Ishikawa (cell line): ENCODE measurements at regions not wholly inside any gene's neighbourhood (a gene's known extent, or its start where the extent isn't known, plus 50 kb on each side); places are given as distances from the start of the nearest gene placed in this dataset.
A peak's percentile ranks its signal among the peaks of the same experiment; 100 is the strongest.

Experiments
- CEBPB ChIP-seq: IDR thresholded peaks from 2 replicates; pipeline ENCODE4 v1.6.1; 2012
- CREB1 ChIP-seq: IDR thresholded peaks from 2 replicates; pipeline ENCODE4 v1.6.1; 2012; ENCODE audit warnings: low read depth
- EGR1 ChIP-seq: IDR thresholded peaks from 2 replicates; pipeline ENCODE4 v1.6.1; 2012
- EP300 ChIP-seq: IDR thresholded peaks from 2 replicates; pipeline ENCODE4 v1.6.1; 2012; ENCODE audit warnings: borderline replicate concordance
- FOXM1 ChIP-seq: IDR thresholded peaks from 2 replicates; pipeline ENCODE4 v1.6.1; 2012; ENCODE audit warnings: low read depth, borderline replicate concordance
- MAX ChIP-seq: IDR thresholded peaks from 2 replicates; pipeline ENCODE4 v1.6.1; 2012
- NFIC ChIP-seq: IDR thresholded peaks from 2 replicates; pipeline ENCODE4 v1.6.1; 2012
- RAD21 ChIP-seq: IDR thresholded peaks from 2 replicates; pipeline ENCODE4 v1.6.1; 2012; ENCODE audit warnings: low read depth
- TAF1 ChIP-seq: IDR thresholded peaks from 2 replicates; pipeline ENCODE4 v1.6.1; 2012; ENCODE audit warnings: low read depth, mild to moderate bottlenecking
- TCF12 ChIP-seq: IDR thresholded peaks from 2 replicates; pipeline ENCODE4 v1.6.1; 2012; ENCODE audit warnings: low read depth
- TEAD4 ChIP-seq: IDR thresholded peaks from 2 replicates; pipeline ENCODE4 v1.6.1; 2012
- YY1 ChIP-seq: IDR thresholded peaks from 2 replicates; pipeline ENCODE4 v1.6.1; 2012; ENCODE audit warnings: low read depth
- ZBTB7A ChIP-seq: IDR thresholded peaks from 2 replicates; pipeline ENCODE4 v1.6.1; 2012; ENCODE audit warnings: low read depth
- TF ChIP-seq, protein P1 (sequence below): IDR thresholded peaks from 2 replicates; pipeline ENCODE4 v1.6.1; 2012
- TF ChIP-seq, protein P2 (sequence below): IDR thresholded peaks from 2 replicates; pipeline ENCODE4 v1.6.1; 2012; ENCODE audit warnings: low read depth, mild to moderate bottlenecking

DNA sequence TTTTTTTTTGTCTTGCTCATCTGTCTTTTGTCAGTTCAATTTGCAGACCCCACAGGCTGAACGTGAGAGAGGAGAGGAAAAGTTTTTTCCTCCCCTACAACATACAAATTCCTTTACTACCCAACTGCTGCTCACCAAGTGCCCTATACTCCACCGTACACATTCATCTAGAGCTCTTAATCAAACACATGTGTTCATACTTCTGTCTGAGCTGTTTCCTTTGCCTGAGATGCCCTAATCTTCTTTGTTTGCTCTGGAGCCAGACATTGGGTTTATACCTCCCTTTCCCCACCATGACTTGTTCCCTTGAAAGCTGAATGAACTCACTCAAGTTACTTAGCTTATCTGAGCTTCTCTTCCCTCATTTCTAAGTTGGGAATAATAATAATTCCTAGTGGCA lies 122.7 kb upstream of the RASGRP1 start:
- TF ChIP-seq TCF12 (no peak), TEAD4 (no peak), RAD21 (no peak), FOXM1 (no peak), CEBPB (no peak), ZBTB7A (no peak)

DNA sequence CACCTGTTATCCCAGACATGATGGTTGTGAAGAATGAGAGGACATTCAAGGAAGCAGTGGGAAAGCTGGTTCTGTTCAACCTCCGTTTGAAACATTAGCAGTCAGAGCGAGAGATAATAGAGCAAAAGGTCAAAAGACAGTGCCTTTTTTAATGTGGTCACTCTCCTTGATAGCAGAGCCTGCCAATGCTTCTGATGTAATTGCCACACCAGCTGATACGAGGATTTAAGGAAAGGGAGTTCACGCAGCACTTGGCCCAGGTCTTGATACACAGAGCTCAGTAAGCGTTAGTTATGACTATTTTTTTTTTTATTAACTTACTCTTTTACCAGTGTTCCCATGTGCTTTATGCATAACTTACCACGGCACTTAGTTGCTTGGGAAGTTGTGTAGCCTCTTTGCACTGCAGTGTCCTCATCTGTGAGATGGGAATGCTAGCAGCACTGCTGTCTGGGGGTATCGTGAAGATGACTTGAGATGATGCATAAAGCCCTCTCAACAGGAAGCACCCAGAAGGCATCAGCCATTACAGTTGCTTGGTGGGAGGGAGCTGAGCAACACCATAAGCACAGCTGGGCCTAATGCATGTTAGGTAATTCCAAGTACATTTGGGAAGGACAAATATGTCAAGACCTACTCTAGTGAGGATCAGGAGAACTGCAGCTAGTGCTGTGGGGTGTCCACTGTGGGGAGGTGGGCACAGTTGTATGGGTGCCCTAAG lies 123.3 kb upstream of the RASGRP1 start:
- TF ChIP-seq CEBPB (no peak), ZBTB7A (no peak), EP300 (no peak), NFIC (no peak), RAD21 (no peak), EGR1 (no peak)
- TF ChIP-seq, protein P1, sequence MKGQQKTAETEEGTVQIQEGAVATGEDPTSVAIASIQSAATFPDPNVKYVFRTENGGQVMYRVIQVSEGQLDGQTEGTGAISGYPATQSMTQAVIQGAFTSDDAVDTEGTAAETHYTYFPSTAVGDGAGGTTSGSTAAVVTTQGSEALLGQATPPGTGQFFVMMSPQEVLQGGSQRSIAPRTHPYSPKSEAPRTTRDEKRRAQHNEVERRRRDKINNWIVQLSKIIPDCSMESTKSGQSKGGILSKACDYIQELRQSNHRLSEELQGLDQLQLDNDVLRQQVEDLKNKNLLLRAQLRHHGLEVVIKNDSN = no peak
- TF ChIP-seq, protein P2, sequence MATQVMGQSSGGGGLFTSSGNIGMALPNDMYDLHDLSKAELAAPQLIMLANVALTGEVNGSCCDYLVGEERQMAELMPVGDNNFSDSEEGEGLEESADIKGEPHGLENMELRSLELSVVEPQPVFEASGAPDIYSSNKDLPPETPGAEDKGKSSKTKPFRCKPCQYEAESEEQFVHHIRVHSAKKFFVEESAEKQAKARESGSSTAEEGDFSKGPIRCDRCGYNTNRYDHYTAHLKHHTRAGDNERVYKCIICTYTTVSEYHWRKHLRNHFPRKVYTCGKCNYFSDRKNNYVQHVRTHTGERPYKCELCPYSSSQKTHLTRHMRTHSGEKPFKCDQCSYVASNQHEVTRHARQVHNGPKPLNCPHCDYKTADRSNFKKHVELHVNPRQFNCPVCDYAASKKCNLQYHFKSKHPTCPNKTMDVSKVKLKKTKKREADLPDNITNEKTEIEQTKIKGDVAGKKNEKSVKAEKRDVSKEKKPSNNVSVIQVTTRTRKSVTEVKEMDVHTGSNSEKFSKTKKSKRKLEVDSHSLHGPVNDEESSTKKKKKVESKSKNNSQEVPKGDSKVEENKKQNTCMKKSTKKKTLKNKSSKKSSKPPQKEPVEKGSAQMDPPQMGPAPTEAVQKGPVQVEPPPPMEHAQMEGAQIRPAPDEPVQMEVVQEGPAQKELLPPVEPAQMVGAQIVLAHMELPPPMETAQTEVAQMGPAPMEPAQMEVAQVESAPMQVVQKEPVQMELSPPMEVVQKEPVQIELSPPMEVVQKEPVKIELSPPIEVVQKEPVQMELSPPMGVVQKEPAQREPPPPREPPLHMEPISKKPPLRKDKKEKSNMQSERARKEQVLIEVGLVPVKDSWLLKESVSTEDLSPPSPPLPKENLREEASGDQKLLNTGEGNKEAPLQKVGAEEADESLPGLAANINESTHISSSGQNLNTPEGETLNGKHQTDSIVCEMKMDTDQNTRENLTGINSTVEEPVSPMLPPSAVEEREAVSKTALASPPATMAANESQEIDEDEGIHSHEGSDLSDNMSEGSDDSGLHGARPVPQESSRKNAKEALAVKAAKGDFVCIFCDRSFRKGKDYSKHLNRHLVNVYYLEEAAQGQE = no peak

DNA sequence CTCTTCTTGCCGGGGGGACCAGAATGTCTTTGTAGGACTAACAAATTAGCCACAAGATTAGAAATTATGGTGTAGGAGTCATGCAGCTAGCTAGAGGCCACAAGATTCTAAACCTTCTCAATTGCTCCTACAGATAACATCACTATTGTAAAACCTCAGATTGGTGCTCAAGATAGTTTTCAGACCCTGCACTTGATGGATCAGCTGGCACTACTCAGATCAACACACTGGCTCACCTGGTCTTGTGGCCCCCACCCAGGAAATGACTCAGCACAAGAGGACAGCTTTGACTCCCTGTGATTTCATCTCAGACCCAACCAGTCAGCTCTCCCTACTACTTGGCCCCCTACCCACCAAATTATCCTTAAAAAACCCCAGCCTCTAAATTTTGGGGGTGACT lies 124.1 kb upstream of the RASGRP1 start:
- no peak for TF ChIP-seq EGR1
- no peak for TF ChIP-seq MAX
- TF ChIP-seq RAD21 = no peak

DNA sequence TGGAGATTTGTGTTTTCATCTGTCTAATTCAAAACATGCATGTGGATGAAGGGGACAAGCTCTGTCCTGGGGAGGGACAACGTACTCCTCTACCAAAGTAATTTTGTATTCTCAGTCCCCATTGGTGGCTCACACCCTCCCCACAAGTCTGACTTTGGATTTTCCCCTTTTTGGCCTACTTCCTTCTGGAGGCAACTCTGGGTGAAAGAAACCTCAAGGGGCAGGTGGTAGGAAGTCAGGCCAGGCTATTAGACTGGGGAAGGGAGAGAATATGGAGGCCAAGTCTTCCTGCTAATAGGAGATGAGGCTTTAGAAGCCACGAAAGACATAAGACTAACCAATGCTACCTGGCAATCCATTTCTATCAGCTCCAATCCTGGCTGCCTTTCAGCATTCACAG lies 124.9 kb upstream of the RASGRP1 start:
- TF ChIP-seq RAD21 (no peak), ZBTB7A (no peak), TCF12 (no peak), CEBPB (no peak), EGR1 (no peak), EP300 (no peak), FOXM1 (no peak), YY1 (no peak)

GRCh38 chr15:38690216-38690615 lies 125.6 kb upstream of the RASGRP1 start:
- TF ChIP-seq MAX (no peak), EP300 (no peak), TAF1 (no peak), EGR1 (no peak), ZBTB7A (no peak), NFIC (no peak), CEBPB (no peak), YY1 (no peak), TCF12 (no peak), RAD21 (no peak), CREB1 (no peak), TEAD4 (no peak)
- TF ChIP-seq, protein P2 = no peak
- TF ChIP-seq, protein P1 = no peak

DNA sequence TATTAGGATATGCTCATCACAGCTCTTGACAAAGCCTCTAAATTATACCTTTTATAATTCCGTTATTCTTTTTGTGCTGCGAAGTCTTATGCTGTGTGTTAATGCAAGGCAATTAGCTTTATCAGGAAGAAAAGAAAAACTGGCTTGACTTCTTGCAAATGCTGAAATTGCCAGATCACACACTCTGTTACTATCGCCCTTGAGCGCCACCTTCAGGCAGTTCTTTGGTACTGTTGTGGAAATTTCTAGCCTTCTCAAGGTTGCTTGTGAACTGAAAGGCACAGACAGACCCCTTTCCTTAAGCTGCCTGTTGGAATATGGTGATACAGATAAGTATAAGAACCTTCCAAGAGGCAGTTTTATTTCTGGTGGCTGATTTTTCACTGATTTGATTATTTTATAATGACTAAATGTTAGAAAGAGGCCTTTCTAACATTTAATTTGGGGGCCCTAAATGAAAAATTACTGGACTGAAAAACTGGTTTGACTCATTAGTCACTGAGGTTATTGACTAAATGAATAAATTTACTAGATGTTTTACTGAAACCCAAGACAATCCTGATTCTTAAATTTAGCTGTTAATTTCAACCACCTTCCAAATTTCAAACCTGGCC lies 126.2 kb upstream of the RASGRP1 start:
- TF ChIP-seq YY1 (no peak), RAD21 (peak; percentile 61)
